ENCODE measurements at regions not wholly inside any gene's neighbourhood (a gene's known extent, or its start where the extent isn't known, plus 50 kb on each side); places are given as distances from the start of the nearest gene placed in this dataset.
A peak's percentile ranks its signal among the peaks of the same experiment; 100 is the strongest.

- Mint-ChIP-seq H3K27ac (no peak overlapping the region), H3K36me3 (ENCODE audit: low read depth) (no peaks in the 10 kb centered on the region), H3K4me1 (ENCODE audit: low read depth) (no peaks in the 10 kb centered on the region), H3K4me3 (no peak overlapping the region), H3K27me3 (ENCODE audit: low read depth) (no peaks in the 10 kb centered on the region), H3K9me3 (no peaks in the 10 kb centered on the region)
- DNase-seq (ENCODE audit: low spot score), result no peak
These were observed 372.1 kb downstream of the UQCRFS1 start for GRCh38 chr19:28840891-28841290.

GRCh38 chr19:28839455-28839854, 373.5 kb downstream of the UQCRFS1 start:
- Mint-ChIP-seq H3K4me1 (ENCODE audit: low read depth) (no peaks in the 10 kb centered on the region), H3K4me3 (no peak overlapping the region), H3K27me3 (ENCODE audit: low read depth) (no peaks in the 10 kb centered on the region), H3K36me3 (ENCODE audit: low read depth) (no peaks in the 10 kb centered on the region), H3K27ac (no peak overlapping the region), H3K9me3 (no peaks in the 10 kb centered on the region)
- DNase-seq (ENCODE audit: low spot score), result no peak

GRCh38 chr19:28838909-28839308, 374.0 kb downstream of the UQCRFS1 start:
- no peak overlapping the region for H3K27ac Mint-ChIP-seq
- H3K4me3 Mint-ChIP-seq, result no peak overlapping the region
- no peaks in the 10 kb centered on the region for H3K36me3 Mint-ChIP-seq (ENCODE audit: low read depth)
- H3K4me1 Mint-ChIP-seq (ENCODE audit: low read depth), result no peaks in the 10 kb centered on the region
- no peaks in the 10 kb centered on the region for H3K9me3 Mint-ChIP-seq
- H3K27me3 Mint-ChIP-seq (ENCODE audit: low read depth), result no peaks in the 10 kb centered on the region
- no peak for DNase-seq (ENCODE audit: low spot score)

- Mint-ChIP-seq H3K4me3 (no peak overlapping the region), H3K36me3 (ENCODE audit: low read depth) (no peaks in the 10 kb centered on the region), H3K4me1 (ENCODE audit: low read depth) (no peaks in the 10 kb centered on the region), H3K27me3 (ENCODE audit: low read depth) (no peaks in the 10 kb centered on the region), H3K27ac (no peak overlapping the region), H3K9me3 (no peaks in the 10 kb centered on the region)
- no peak for DNase-seq (ENCODE audit: low spot score)
These were observed 376.5 kb downstream of the UQCRFS1 start for GRCh38 chr19:28836421-28836820.

GRCh38 chr19:28834996-28835395, 378.0 kb downstream of the UQCRFS1 start:
- H3K27ac Mint-ChIP-seq, result no peak overlapping the region
- no peaks in the 10 kb centered on the region for H3K4me1 Mint-ChIP-seq (ENCODE audit: low read depth)

GRCh38 chr19:28831462-28831861, 381.5 kb downstream of the UQCRFS1 start:
- no peaks in the 10 kb centered on the region for H3K36me3 Mint-ChIP-seq (ENCODE audit: low read depth)
- no peaks in the 10 kb centered on the region for H3K9me3 Mint-ChIP-seq
- H3K27me3 Mint-ChIP-seq (ENCODE audit: low read depth), result no peaks in the 10 kb centered on the region
- H3K4me1 Mint-ChIP-seq (ENCODE audit: low read depth), result no peaks in the 10 kb centered on the region
- DNase-seq (ENCODE audit: low spot score), result no peak
- H3K4me3 Mint-ChIP-seq, result no peak overlapping the region
- no peak overlapping the region for H3K27ac Mint-ChIP-seq

More at GRCh38 chr19:28834996-28835395, 378.0 kb downstream of the UQCRFS1 start:
- H3K9me3 Mint-ChIP-seq, result no peaks in the 10 kb centered on the region
- H3K36me3 Mint-ChIP-seq (ENCODE audit: low read depth), result no peaks in the 10 kb centered on the region
- DNase-seq (ENCODE audit: low spot score), result no peak
- no peak overlapping the region for H3K4me3 Mint-ChIP-seq
- no peaks in the 10 kb centered on the region for H3K27me3 Mint-ChIP-seq (ENCODE audit: low read depth)

- Mint-ChIP-seq H3K36me3 (ENCODE audit: low read depth) (no peaks in the 10 kb centered on the region), H3K27me3 (ENCODE audit: low read depth) (no peaks in the 10 kb centered on the region)
These were observed 383.2 kb downstream of the UQCRFS1 start for GRCh38 chr19:28829762-28830161.

GRCh38 chr19:28829359-28829758, 383.6 kb downstream of the UQCRFS1 start:
- Mint-ChIP-seq H3K9me3 (no peaks in the 10 kb centered on the region), H3K4me3 (no peak overlapping the region), H3K27me3 (ENCODE audit: low read depth) (no peaks in the 10 kb centered on the region), H3K4me1 (ENCODE audit: low read depth) (no peaks in the 10 kb centered on the region), H3K27ac (no peak overlapping the region), H3K36me3 (ENCODE audit: low read depth) (no peaks in the 10 kb centered on the region)
- no peak for DNase-seq (ENCODE audit: low spot score)

More at GRCh38 chr19:28829762-28830161, 383.2 kb downstream of the UQCRFS1 start:
- DNase-seq (ENCODE audit: low spot score), result no peak
- H3K4me1 Mint-ChIP-seq (ENCODE audit: low read depth), result no peaks in the 10 kb centered on the region
- no peaks in the 10 kb centered on the region for H3K9me3 Mint-ChIP-seq
- no peak overlapping the region for H3K4me3 Mint-ChIP-seq
- H3K27ac Mint-ChIP-seq, result no peak overlapping the region

GRCh38 chr19:28828276-28828870, 384.6 kb downstream of the UQCRFS1 start:
- no peak overlapping the region for H3K27ac Mint-ChIP-seq
- no peaks in the 10 kb centered on the region for H3K36me3 Mint-ChIP-seq (ENCODE audit: low read depth)
- no peaks in the 10 kb centered on the region for H3K9me3 Mint-ChIP-seq
- no peak for DNase-seq (ENCODE audit: low spot score)
- no peaks in the 10 kb centered on the region for H3K4me1 Mint-ChIP-seq (ENCODE audit: low read depth)
- no peak overlapping the region for H3K4me3 Mint-ChIP-seq
- H3K27me3 Mint-ChIP-seq (ENCODE audit: low read depth), result no peaks in the 10 kb centered on the region

GRCh38 chr19:28827382-28827781, 385.6 kb downstream of the UQCRFS1 start:
- Mint-ChIP-seq H3K4me3 (no peak overlapping the region), H3K9me3 (no peaks in the 10 kb centered on the region), H3K27ac (no peak overlapping the region), H3K27me3 (ENCODE audit: low read depth) (no peaks in the 10 kb centered on the region), H3K4me1 (ENCODE audit: low read depth) (no peaks in the 10 kb centered on the region), H3K36me3 (ENCODE audit: low read depth) (no peaks in the 10 kb centered on the region)
- no peak for DNase-seq (ENCODE audit: low spot score)

GRCh38 chr19:28823338-28823961, 389.5 kb downstream of the UQCRFS1 start:
- no peak for DNase-seq (ENCODE audit: low spot score)
- H3K27me3 Mint-ChIP-seq (ENCODE audit: low read depth), result no peaks in the 10 kb centered on the region
- H3K36me3 Mint-ChIP-seq (ENCODE audit: low read depth), result no peaks in the 10 kb centered on the region
- no peaks in the 10 kb centered on the region for H3K4me1 Mint-ChIP-seq (ENCODE audit: low read depth)
- no peak overlapping the region for H3K27ac Mint-ChIP-seq
- no peak overlapping the region for H3K4me3 Mint-ChIP-seq
- H3K9me3 Mint-ChIP-seq, result no peaks in the 10 kb centered on the region

GRCh38 chr19:28820289-28820688, 392.7 kb downstream of the UQCRFS1 start:
- H3K4me3 Mint-ChIP-seq, result no peak overlapping the region
- no peak overlapping the region for H3K27ac Mint-ChIP-seq
- no peak for DNase-seq (ENCODE audit: low spot score)
- no peaks in the 10 kb centered on the region for H3K4me1 Mint-ChIP-seq (ENCODE audit: low read depth)
- H3K27me3 Mint-ChIP-seq (ENCODE audit: low read depth), result no peaks in the 10 kb centered on the region
- H3K36me3 Mint-ChIP-seq (ENCODE audit: low read depth), result no peaks in the 10 kb centered on the region
- no peaks in the 10 kb centered on the region for H3K9me3 Mint-ChIP-seq

- no peaks in the 10 kb centered on the region for H3K36me3 Mint-ChIP-seq (ENCODE audit: low read depth)
- H3K27ac Mint-ChIP-seq, result no peak overlapping the region
- no peaks in the 10 kb centered on the region for H3K9me3 Mint-ChIP-seq
- no peaks in the 10 kb centered on the region for H3K27me3 Mint-ChIP-seq (ENCODE audit: low read depth)
- H3K4me1 Mint-ChIP-seq (ENCODE audit: low read depth), result no peaks in the 10 kb centered on the region
- no peak for DNase-seq (ENCODE audit: low spot score)
- no peak overlapping the region for H3K4me3 Mint-ChIP-seq
These were observed 397.7 kb downstream of the UQCRFS1 start for GRCh38 chr19:28815257-28815656.

GRCh38 chr19:28794301-28794700, 418.6 kb downstream of the UQCRFS1 start:
- Mint-ChIP-seq H3K4me3 (peak overlapping the region; percentile 55), H3K27me3 (ENCODE audit: low read depth) (peaks cover 31% of the 10 kb centered on the region), H3K4me1 (ENCODE audit: low read depth) (peaks cover 7% of the 10 kb centered on the region), H3K36me3 (ENCODE audit: low read depth) (peaks cover 1% of the 10 kb centered on the region), H3K9me3 (peaks cover 11% of the 10 kb centered on the region), H3K27ac (no peak overlapping the region)
- no peak for DNase-seq (ENCODE audit: low spot score)
